Ovary (tissue), 7 donors: ENCODE measurements at regions not wholly inside any gene's neighbourhood (a gene's known extent, or its start where the extent isn't known, plus 50 kb on each side); places are given as distances from the start of the nearest gene placed in this dataset.

Experiments
- DNase-seq, 5 donors: peaks; one replicate each; pipeline ENCODE4 v3.0.0-alpha.2; 2019 to 2020
- H3K27ac ChIP-seq, 2 donors: fragments of 200-600 bp; one replicate each; pipeline versions ENCODE4 v1.5.1 to v1.8.0; 2019 to 2022
- H3K27me3 ChIP-seq: fragments of 200-600 bp; one replicate; pipeline ENCODE4 v1.8.0; 2022
- H3K36me3 ChIP-seq: fragments of 200-600 bp; sonication (generic); one replicate; pipeline ENCODE4 v1.5.1; 2019
- H3K4me1 ChIP-seq: one replicate; pipeline ENCODE4 v1.8.1; 2013; ENCODE audit warnings: mild to moderate bottlenecking, moderate library complexity; ENCODE audit not compliant: insufficient read depth
- H3K4me3 ChIP-seq: fragments of 200-600 bp; sonication (generic); one replicate; pipeline ENCODE4 v1.5.1; 2017
- H3K9me3 ChIP-seq, 2 donors: fragments of 200-600 bp in 1 of 2; sonication (generic) in 1 of 2; one replicate each; pipeline versions ENCODE4 v1.5.1 to v1.8.1; 2013 to 2019; ENCODE audit warnings: mild to moderate bottlenecking in 1 of 2, moderate library complexity in 1 of 2
- EP300 ChIP-seq: sonication (generic); formaldehyde crosslinking; IDR thresholded peaks from one replicate; pipeline ENCODE4 v1.6.1; 2017; ENCODE audit warnings: antibody characterized with exemption
- POLR2A ChIP-seq: fragments of 450-650 bp; IDR thresholded peaks from one replicate; pipeline ENCODE4 v1.6.1; 2017; ENCODE audit warnings: antibody characterized with exemption, mild to moderate bottlenecking, moderate library complexity
- WGBS, 3 donors: extraction: QIAGEN DNeasy Blood & Tissue Kit in 1 of 3; methylation state at CpG; one replicate each; pipeline versions ENCODE4 v1.1.5 to v1.1.7; 2013 to 2017; 5-methylcytosine and 5-hydroxymethylcytosine counted together
- intact Hi-C, 4 donors: fragments of 100-400 bp; cut with DNase I; formaldehyde crosslinking; loops; one replicate each; pipeline versions ENCODE4 v1.11.0 to v1.15.1; 2022 to 2023
- TF ChIP-seq, protein P1 (sequence below), 3 donors: fragments of 450-650 bp in 2 of 3; fragments of 200-600 bp in 1 of 3; IDR thresholded peaks; one replicate each; pipeline versions ENCODE4 v1.5.1 to v1.8.0; 2016 to 2022; ENCODE audit warnings: antibody characterized with exemption in 3 of 3, mild to moderate bottlenecking in 1 of 3
- donor health status: DM: no; HTN: no; CAD: no; lungs with moderate emphysema.
- donor health status: DM: no; HTN: no; CAD: no.
- donor health status: Bipolar disorder and iron deficiency.
- donor health status: DM: no; HTN: no; CAD: no.
- donor health status: DM: yes; HTN: yes; CAD: no.

DNA sequence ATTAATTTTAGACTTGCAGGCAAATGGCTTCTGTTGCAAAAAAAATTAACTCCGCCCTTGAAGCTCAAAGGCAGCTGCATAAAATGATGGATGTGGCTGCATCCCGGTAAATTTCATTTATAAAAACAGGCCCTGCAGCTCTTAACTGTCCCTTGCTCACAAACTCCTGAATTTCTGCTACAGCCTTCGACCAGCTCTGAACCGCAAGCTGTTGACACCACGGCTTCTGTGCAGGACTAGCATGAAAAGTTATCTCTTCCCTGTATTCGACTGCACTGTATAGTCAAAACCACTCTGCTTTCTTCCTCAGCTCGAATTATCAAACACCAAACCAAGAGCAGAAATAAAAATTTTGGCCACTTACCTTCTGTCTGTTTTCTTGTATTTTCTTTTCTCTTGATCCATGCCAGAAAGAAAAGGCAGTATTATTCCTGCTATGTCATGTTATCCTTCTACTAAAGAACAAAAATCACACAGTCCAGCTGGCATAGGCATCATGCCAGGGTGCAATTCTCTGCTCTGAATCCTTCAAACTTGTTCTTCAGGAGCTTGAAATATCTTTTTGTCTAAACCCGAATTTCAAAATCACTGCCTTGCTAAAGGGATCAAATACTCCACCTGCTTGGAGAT is 195.5 kb upstream of the NCAM2 start:
- Histone ChIP-seq H3K9me3 (no peaks in the 10 kb centered on the region), H3K36me3 (no peaks in the 10 kb centered on the region), H3K4me3 (no peak overlapping the region), H3K27ac (no peak overlapping the region), H3K4me1 (no peaks in the 10 kb centered on the region), H3K27me3 (no peaks in the 10 kb centered on the region)
- no peak for DNase-seq
- WGBS, 3 donors: 57 to 75% (median 66%) methylated on average over 8 of the region's 8 CpGs
- intact Hi-C loops: no loop called here
- TF ChIP-seq EP300 (no peak), POLR2A (no peak)
- TF ChIP-seq, protein P1, sequence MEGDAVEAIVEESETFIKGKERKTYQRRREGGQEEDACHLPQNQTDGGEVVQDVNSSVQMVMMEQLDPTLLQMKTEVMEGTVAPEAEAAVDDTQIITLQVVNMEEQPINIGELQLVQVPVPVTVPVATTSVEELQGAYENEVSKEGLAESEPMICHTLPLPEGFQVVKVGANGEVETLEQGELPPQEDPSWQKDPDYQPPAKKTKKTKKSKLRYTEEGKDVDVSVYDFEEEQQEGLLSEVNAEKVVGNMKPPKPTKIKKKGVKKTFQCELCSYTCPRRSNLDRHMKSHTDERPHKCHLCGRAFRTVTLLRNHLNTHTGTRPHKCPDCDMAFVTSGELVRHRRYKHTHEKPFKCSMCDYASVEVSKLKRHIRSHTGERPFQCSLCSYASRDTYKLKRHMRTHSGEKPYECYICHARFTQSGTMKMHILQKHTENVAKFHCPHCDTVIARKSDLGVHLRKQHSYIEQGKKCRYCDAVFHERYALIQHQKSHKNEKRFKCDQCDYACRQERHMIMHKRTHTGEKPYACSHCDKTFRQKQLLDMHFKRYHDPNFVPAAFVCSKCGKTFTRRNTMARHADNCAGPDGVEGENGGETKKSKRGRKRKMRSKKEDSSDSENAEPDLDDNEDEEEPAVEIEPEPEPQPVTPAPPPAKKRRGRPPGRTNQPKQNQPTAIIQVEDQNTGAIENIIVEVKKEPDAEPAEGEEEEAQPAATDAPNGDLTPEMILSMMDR (IDR thresholded peaks at IDR 0.05): no peak

DNA sequence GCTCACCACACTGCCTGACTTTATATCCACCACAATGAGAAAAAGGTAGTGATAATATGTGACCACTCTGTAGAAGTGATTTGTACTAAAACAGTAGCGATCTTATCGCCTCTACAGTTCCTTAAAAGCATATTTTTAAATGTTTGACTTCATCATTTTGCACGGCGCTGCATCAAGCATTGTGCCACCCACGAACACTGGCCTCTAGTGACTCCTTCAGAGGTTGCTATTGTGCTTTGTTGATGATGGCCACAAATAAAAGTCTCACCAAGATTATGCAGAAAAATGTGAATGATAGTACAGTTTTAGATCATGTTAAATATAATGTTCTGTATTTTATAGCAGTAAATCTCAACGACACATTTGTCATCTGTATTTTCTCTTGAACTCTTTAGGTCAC is 186.5 kb upstream of the NCAM2 start:
- DNase-seq: no peak
- Histone ChIP-seq H3K27ac (no peak overlapping the region), H3K36me3 (no peaks in the 10 kb centered on the region), H3K4me1 (no peaks in the 10 kb centered on the region), H3K9me3 (no peaks in the 10 kb centered on the region), H3K4me3 (no peak overlapping the region), H3K27me3 (no peaks in the 10 kb centered on the region)
- WGBS, 3 donors: 85 to 90% (median 88%) methylated on average over 6 of the region's 6 CpGs
- intact Hi-C loops: no loop called here
- TF ChIP-seq EP300: no peak
- TF ChIP-seq, protein P1 (IDR thresholded peaks at IDR 0.05): no peak

DNA sequence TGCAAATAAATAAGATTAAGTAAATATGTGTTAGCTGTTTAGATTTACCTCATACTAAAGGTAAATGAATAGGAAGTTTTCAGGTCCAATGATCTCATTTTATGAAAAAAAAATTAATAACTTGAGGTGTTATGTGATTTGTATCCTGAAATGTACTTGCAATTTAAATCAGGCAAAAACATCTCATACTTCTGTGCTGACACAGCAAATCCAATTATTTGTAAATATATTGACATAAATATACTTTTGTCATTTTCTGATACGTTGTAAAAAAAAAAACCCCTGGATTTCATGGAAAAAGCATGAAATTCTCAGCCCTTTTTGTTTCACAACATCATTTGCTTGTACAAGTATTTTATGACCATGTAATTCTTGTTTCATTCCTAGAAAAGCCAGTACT is 184.1 kb upstream of the NCAM2 start:
- H3K27me3 ChIP-seq: no peaks in the 10 kb centered on the region
- no peak for DNase-seq
- H3K36me3 ChIP-seq: no peaks in the 10 kb centered on the region
- H3K4me3 ChIP-seq: no peak overlapping the region
- whole genome bisulfite sequencing, 3 donors: 71 to 80% (median 71%) methylated on average over 1 of the region's 1 CpG
- H3K9me3 ChIP-seq: no peaks in the 10 kb centered on the region
- H3K4me1 ChIP-seq: no peaks in the 10 kb centered on the region
- H3K27ac ChIP-seq: no peak overlapping the region
- TF ChIP-seq EP300 (no peak), POLR2A (no peak)
- TF ChIP-seq, protein P1 (IDR thresholded peaks at IDR 0.05): no peak
- intact Hi-C loops: no loop called here

DNA sequence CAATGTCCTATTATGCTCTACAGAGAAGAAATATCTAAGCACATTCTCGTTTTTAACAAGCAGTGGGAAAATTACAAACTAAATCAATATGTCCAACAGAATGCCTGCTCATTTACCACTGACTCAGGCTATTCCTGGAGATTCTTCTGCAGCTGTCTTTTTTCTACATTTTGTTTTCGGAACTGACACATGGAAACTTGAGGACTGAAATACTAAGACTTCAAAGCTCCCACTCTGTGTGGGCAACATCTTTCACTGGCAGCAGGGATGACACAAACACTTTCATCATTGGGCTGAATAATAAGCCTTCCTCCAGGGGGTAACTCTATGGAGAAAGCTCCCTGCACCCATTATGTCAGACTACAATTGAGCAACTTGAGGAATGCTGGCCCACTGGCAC is 175.5 kb upstream of the NCAM2 start:
- no peaks in the 10 kb centered on the region for H3K4me1 ChIP-seq
- H3K36me3 ChIP-seq: no peaks in the 10 kb centered on the region
- TF ChIP-seq EP300: no peak
- TF ChIP-seq, protein P1 (IDR thresholded peaks at IDR 0.05): no peak
- H3K9me3 ChIP-seq: no peaks in the 10 kb centered on the region
- H3K27ac ChIP-seq: no peak overlapping the region
- no peak for DNase-seq
- no peak overlapping the region for H3K4me3 ChIP-seq
- WGBS, 3 donors: 22 to 51% (median 29%) methylated on average over 2 of the region's 2 CpGs
- intact Hi-C loops: no loop called here
- no peaks in the 10 kb centered on the region for H3K27me3 ChIP-seq
